HepG2 (cell line): ENCODE measurements at regions not wholly inside any gene's neighbourhood (a gene's known extent, or its start where the extent isn't known, plus 50 kb on each side); places are given as distances from the start of the nearest gene placed in this dataset.

Experiments
- RBM39 ChIP-seq: fragments of 200-400 bp; formaldehyde crosslinking; IDR thresholded peaks from one replicate; pipeline ENCODE4 v1.6.1; 2018; ENCODE audit warnings: antibody characterized with exemption, mild to moderate bottlenecking, low read depth, low read length; ENCODE audit not compliant: poor library complexity, severe bottlenecking
- SMYD3 ChIP-seq: sonication (generic); formaldehyde crosslinking; IDR thresholded peaks from 2 replicates; pipeline ENCODE4 v1.8.1; 2023; ENCODE audit warnings: mild to moderate bottlenecking, missing genetic modification reagents
- ZNF414 ChIP-seq: sonication (generic); formaldehyde crosslinking; IDR thresholded peaks from 2 replicates; pipeline ENCODE4 v1.5.0; 2020; ENCODE audit warnings: missing genetic modification reagents
- ZSCAN12 ChIP-seq: sonication (generic); formaldehyde crosslinking; IDR thresholded peaks from 2 replicates; pipeline ENCODE4 v1.9.0; 2021; ENCODE audit warnings: mild to moderate bottlenecking, missing genetic modification reagents
- TF ChIP-seq, protein P1 (sequence below): sonication (generic); formaldehyde crosslinking; IDR thresholded peaks from 2 replicates; pipeline ENCODE4 v1.4.0; 2020; ENCODE audit warnings: missing genetic modification reagents
- TF ChIP-seq, protein P2 (sequence below): sonication (generic); formaldehyde crosslinking; IDR thresholded peaks from 2 replicates; pipeline ENCODE4 v1.5.0; 2020; ENCODE audit warnings: mild to moderate bottlenecking, missing genetic modification reagents
- TF ChIP-seq, protein P3 (sequence below): sonication (generic); formaldehyde crosslinking; IDR thresholded peaks from 2 replicates; pipeline ENCODE4 v1.4.0; 2020; ENCODE audit warnings: missing genetic modification reagents

DNA sequence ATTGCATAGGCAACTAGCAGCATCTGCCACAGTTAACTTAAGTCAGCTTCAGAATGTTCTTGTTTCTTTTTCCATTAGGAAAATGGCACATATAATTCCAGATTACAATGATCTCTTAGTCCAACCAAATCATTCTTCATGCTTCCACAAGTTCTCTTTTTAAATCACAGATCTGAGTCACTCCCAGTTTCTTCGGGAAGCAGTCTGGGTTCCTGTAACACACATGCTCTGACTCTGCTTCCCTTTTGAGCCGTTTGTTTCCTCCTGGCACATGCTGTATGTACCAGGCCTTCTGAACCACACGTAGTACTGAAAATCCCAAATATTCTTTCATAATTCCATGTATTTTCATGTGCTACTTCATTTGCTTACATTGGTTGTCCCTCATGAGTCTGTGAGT is 388.8 kb upstream of the PDE3A start (continued):
- TF ChIP-seq, protein P1, sequence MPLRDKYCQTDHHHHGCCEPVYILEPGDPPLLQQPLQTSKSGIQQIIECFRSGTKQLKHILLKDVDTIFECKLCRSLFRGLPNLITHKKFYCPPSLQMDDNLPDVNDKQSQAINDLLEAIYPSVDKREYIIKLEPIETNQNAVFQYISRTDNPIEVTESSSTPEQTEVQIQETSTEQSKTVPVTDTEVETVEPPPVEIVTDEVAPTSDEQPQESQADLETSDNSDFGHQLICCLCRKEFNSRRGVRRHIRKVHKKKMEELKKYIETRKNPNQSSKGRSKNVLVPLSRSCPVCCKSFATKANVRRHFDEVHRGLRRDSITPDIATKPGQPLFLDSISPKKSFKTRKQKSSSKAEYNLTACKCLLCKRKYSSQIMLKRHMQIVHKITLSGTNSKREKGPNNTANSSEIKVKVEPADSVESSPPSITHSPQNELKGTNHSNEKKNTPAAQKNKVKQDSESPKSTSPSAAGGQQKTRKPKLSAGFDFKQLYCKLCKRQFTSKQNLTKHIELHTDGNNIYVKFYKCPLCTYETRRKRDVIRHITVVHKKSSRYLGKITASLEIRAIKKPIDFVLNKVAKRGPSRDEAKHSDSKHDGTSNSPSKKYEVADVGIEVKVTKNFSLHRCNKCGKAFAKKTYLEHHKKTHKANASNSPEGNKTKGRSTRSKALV (CRISPR knock-in tag): no peak
- TF ChIP-seq ZSCAN12 (CRISPR knock-in tag) (no peak), SMYD3 (CRISPR knock-in tag) (no peak), RBM39 (no peak), ZNF414 (no peak)
- TF ChIP-seq, protein P2, sequence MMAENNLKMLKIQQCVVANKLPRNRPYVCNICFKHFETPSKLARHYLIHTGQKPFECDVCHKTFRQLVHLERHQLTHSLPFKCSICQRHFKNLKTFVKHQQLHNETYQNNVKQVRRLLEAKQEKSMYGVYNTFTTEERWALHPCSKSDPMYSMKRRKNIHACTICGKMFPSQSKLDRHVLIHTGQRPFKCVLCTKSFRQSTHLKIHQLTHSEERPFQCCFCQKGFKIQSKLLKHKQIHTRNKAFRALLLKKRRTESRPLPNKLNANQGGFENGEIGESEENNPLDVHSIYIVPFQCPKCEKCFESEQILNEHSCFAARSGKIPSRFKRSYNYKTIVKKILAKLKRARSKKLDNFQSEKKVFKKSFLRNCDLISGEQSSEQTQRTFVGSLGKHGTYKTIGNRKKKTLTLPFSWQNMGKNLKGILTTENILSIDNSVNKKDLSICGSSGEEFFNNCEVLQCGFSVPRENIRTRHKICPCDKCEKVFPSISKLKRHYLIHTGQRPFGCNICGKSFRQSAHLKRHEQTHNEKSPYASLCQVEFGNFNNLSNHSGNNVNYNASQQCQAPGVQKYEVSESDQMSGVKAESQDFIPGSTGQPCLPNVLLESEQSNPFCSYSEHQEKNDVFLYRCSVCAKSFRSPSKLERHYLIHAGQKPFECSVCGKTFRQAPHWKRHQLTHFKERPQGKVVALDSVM (CRISPR knock-in tag): no peak
- TF ChIP-seq, protein P3, sequence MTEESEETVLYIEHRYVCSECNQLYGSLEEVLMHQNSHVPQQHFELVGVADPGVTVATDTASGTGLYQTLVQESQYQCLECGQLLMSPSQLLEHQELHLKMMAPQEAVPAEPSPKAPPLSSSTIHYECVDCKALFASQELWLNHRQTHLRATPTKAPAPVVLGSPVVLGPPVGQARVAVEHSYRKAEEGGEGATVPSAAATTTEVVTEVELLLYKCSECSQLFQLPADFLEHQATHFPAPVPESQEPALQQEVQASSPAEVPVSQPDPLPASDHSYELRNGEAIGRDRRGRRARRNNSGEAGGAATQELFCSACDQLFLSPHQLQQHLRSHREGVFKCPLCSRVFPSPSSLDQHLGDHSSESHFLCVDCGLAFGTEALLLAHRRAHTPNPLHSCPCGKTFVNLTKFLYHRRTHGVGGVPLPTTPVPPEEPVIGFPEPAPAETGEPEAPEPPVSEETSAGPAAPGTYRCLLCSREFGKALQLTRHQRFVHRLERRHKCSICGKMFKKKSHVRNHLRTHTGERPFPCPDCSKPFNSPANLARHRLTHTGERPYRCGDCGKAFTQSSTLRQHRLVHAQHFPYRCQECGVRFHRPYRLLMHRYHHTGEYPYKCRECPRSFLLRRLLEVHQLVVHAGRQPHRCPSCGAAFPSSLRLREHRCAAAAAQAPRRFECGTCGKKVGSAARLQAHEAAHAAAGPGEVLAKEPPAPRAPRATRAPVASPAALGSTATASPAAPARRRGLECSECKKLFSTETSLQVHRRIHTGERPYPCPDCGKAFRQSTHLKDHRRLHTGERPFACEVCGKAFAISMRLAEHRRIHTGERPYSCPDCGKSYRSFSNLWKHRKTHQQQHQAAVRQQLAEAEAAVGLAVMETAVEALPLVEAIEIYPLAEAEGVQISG: no peak
- TF ChIP-seq, all 625 proteins: peak for 0
